Omental fat pad (tissue), 3 donors: ENCODE measurements at regions not wholly inside any gene's neighbourhood (a gene's known extent, or its start where the extent isn't known, plus 50 kb on each side); places are given as distances from the start of the nearest gene placed in this dataset.

Experiments used
- ATAC-seq: fragments of 150-250 bp; one replicate; pipeline ENCODE4 v1.9.1; 2016; ENCODE audit warnings: mild to moderate bottlenecking, moderate library complexity; ENCODE audit not compliant: low FRiP score
- DNase-seq: peaks from one replicate; pipeline ENCODE4 v3.0.0-alpha.2; 2019; ENCODE audit warnings: low spot score
- TF ChIP-seq, protein P1 (sequence below), 3 donors: fragments of 450-650 bp; IDR thresholded peaks; one replicate each; pipeline ENCODE4 v1.5.1; 2016 to 2017; ENCODE audit warnings: antibody characterized with exemption in 3 of 3, mild to moderate bottlenecking in 3 of 3, moderate library complexity in 2 of 3

DNA sequence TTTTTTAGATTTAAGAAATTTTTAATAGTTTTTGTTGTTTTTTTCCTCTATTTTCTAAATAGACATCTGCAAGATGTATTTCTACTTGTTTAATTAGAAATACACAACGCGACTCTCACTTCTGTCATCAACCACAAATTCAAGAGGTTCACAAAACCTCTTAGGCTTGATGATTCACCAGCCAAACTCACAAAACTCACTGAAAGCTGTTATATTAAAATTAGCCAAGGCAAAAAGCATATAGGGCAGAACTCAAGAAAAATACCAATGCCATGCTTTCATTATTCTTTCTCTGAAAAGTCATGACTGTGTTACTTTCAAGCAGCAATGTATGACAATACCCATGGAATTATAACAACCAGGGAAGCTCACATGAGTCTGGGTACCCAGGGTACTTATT, 487.0 kb upstream of the RGS18 start:
- ATAC-seq (no peak), DNase-seq (no peak)
- TF ChIP-seq, protein P1, sequence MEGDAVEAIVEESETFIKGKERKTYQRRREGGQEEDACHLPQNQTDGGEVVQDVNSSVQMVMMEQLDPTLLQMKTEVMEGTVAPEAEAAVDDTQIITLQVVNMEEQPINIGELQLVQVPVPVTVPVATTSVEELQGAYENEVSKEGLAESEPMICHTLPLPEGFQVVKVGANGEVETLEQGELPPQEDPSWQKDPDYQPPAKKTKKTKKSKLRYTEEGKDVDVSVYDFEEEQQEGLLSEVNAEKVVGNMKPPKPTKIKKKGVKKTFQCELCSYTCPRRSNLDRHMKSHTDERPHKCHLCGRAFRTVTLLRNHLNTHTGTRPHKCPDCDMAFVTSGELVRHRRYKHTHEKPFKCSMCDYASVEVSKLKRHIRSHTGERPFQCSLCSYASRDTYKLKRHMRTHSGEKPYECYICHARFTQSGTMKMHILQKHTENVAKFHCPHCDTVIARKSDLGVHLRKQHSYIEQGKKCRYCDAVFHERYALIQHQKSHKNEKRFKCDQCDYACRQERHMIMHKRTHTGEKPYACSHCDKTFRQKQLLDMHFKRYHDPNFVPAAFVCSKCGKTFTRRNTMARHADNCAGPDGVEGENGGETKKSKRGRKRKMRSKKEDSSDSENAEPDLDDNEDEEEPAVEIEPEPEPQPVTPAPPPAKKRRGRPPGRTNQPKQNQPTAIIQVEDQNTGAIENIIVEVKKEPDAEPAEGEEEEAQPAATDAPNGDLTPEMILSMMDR (IDR thresholded peaks at IDR 0.05), result no peak

DNA sequence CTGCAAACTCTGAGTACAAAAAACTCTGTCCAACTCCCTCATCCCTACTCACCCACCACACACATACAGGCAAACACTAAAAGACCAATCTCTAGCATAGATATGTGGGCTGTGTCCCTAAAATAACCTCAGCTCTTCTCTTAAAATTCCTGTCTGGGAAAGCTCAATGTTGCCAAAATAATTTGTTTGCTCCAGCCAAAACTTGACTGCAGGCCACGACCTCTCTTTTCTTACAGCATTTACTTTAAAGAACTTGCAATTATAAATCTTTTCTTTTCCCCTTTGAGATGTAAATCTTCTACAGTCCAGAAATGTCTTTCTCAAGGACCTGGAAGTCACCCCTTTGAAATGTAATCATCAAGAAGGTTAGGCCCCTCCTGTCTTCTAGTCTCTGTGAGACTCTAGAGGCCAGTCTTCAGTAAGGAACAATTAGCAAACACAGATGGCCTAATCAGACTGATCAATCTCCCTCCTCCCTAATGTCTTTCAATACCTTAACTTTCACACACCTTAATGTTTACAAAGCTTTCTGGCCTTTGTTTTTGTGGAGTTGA, 483.6 kb upstream of the RGS18 start:
- TF ChIP-seq, protein P1 (IDR thresholded peaks at IDR 0.05), result no peak
- ATAC-seq, result no peak
- DNase-seq, result no peak

DNA sequence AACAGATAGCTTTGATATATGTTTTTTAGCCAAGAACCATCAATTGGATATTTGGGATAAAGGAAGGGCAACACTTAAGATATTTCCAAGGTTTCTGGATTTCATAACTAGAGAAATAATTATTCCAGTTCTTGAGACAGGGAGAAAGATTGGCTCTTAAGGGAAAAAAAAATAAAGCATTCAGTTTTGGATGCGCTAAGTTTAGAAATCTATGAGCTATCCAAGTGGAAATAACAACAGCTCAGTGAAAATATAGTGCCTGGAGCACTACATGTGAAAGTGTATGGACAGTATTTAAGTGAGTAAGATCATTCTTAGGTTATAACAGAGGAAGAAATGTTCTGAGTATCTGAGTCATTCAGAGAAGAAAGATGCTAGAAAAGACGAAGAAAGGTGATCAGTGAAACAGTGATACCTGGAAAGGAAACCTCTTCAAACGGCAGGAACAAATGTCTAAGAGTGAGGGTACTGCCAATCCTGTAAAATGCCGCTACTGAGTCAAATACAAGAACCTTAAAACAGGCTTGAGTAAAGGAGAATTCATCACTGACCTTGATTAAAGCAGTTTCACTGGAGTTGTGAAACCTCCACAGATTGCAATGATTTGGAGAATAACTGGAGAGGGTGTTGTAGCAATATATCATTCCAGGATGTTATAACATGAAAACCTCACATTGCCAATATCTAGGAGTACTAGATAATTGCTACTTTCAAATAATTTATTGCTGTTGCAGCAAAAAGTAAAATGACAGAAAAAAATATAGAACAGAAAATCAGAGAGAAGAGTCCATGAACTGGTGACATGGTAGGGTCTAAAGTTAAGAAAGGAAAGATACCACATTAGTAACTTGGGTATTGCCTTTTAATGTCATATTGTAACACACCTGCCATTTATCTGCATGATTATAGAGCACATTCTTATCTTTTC, 482.1 kb upstream of the RGS18 start:
- DNase-seq (no peak), ATAC-seq (no peak)
- TF ChIP-seq, protein P1 (IDR thresholded peaks at IDR 0.05), result no peak

DNA sequence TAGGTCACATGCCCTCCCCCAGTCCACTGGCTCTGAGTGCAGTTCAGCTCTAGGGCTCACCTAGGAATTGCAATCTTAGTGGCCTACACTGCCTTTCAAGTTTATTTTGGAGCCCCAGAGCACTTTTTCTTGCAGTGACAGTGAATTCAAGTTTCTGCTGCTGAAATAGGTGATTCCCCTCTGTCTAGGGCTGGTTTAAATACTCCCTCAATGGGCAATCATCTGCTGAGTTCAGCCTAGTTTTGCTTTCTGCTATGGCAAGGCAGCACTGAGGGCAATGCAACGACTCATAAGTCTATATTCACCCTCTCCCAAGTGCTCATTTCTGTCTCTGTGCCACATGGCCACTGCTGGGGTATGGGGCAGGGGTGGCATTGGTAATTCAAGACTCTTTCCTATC, 472.6 kb upstream of the RGS18 start:
- TF ChIP-seq, protein P1 (IDR thresholded peaks at IDR 0.05), result no peak
- DNase-seq (no peak), ATAC-seq (no peak)

DNA sequence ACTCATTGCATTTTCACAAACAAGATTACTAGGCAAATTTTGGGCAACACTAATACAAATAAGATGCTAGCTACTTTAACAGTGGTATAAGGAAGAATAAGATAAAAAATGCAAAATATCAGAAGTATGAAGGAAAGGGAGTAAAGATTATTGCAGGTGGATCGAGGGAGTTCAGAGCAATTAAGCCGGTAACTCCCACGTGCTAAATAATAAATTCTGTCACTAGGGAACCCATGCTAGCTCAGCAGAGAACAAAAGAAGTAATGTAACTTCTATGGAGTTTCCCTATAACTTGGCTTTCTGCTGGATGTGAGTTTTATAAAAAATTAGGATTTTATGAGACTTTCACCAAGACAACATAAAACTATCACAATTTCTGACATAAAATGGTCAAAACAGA, 470.5 kb upstream of the RGS18 start:
- TF ChIP-seq, protein P1 (IDR thresholded peaks at IDR 0.05), result no peak
- ATAC-seq (no peak), DNase-seq (no peak)

DNA sequence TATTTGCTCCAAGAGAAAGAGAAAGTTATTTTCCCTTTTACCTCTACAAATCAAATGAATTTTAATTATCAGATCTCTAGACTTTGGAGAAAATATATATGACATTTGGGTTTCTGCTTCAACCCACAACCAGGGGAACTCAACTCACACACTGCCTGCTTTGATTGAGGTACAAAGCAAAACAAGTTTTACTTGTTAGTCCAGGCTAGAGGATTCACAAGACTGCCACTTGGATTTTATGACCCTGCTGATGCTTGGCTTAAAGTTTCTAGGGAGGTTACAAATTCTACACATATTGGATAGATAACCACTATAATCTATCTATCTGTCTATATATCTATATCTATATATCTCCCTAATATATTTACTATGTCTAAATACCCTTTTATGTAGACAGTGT, 467.3 kb upstream of the RGS18 start:
- ATAC-seq (no peak), DNase-seq (no peak)
- TF ChIP-seq, protein P1 (IDR thresholded peaks at IDR 0.05), result no peak

DNA sequence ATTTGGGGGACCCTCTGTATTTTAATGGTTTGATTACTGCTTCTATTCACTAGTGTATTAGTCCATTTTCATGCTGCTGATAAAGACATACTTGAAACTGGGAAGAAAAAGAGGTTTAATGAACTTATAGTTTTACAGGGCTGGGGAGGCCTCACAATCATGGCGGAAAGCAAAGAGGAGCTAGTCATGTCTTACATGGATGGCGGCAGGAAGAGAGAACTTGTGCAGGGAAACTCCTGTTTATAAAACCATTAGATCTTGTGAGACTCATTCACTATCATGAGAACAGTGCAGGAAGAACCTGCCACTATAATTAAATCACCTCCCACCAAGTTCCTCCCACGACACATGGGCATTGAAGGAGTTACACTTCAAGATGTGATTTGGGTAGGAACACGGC, 464.5 kb upstream of the RGS18 start:
- no peak for ATAC-seq
- TF ChIP-seq, protein P1 (IDR thresholded peaks at IDR 0.05), result no peak

More for the DNA sequence above, 464.5 kb upstream of the RGS18 start:
- no peak for DNase-seq
